HG02623 (cell line): ENCODE measurements at regions not wholly inside any gene's neighbourhood (a gene's known extent, or its start where the extent isn't known, plus 50 kb on each side); places are given as distances from the start of the nearest gene placed in this dataset.

ENCODE experiments used
- ATAC-seq: cut with Tn5 transposase; IDR thresholded peaks from one replicate; pipeline ENCODE4 v1.9.1; 2021; ENCODE audit warnings: moderate library complexity; ENCODE audit not compliant: unreplicated experiment

DNA sequence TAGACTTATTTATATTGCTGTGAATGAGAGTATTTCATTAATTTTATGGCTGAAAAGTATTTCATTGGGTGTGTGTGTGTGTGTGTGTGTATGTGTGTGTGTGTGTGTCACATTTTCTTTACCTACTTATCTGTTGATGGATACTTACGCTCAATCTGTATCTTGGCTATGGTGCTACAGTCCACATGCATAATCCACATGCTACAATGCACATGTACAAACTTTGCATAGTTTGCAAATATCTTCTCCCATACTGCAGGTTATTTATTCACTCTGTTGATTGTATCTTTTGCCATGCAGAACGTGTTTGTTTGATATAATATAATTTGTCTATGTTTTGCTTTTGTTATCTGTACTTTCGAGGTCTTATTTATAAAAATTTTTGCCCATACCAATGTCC, 167.8 kb downstream of the RAB28 start:
- ATAC-seq: no peak

GRCh38 chr4:13313856-13314255, 170.3 kb downstream of the RAB28 start:
- no peak for ATAC-seq

- ATAC-seq: no peak
Measured at GRCh38 chr4:13312264-13312663, 171.9 kb downstream of the RAB28 start.

- no peak for ATAC-seq
Measured at GRCh38 chr4:13309751-13310150, 174.4 kb downstream of the RAB28 start.

- no peak for ATAC-seq
Measured at GRCh38 chr4:13306356-13306755, 177.8 kb downstream of the RAB28 start.

GRCh38 chr4:13302876-13303275, 181.3 kb downstream of the RAB28 start:
- ATAC-seq: no peak

DNA sequence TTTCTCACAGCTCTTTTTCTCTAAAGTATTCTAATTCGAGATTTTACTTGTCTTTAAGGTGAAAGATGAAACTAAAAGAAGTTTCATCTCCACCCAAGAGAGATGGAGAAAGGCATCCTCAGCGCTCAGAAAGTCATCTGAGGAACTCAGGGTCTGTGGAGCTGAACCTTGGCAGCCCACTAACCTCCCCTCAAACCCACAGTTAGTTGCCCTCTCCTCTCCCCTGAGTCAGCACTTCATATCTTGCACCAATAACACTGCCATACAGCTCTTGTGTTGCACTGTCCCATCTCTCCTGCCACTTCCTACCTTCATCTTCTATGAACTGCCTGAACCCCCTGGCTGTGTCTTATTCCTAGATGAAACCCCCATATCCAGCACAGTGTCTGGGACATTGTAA, 184.8 kb downstream of the RAB28 start:
- ATAC-seq: no peak

DNA sequence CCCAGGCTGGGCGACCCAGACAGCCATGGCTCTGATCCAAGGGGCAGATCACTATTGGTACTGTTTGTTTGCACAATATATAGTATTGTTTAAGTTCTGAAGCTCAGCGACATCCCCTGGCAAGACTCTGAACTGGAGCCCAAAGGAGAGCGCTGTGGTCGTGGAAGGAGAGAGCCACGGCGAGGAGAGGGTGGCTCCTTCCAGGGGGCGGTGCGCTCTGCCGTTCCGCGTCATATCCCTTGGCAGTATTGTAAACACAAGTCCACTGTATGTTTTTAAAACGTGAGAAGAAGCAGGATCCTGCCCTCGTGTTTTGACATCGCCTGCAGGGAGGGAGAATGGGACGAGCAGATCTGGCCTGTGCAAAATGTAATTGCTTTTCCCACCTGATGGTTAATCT, 185.5 kb downstream of the RAB28 start:
- no peak for ATAC-seq

DNA sequence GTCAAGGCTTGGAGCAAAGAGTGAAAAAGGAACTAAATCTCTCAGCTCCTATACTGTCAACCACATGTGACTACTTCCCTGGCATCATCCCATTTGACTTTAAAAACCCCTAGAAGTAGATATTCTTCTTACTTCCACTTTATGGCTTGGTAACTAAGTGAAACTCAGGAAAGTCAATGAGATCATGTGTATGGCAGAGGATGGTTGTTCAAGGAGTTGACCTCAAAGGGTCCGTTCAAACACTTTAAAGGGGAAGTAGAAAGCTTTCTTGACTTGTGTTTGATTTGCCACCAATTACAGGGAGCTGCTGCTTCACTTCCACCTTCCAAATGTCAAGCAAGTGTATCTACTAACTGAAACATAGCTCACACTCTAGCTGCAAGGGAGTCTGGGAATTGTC, 187.2 kb downstream of the RAB28 start:
- ATAC-seq: no peak

DNA sequence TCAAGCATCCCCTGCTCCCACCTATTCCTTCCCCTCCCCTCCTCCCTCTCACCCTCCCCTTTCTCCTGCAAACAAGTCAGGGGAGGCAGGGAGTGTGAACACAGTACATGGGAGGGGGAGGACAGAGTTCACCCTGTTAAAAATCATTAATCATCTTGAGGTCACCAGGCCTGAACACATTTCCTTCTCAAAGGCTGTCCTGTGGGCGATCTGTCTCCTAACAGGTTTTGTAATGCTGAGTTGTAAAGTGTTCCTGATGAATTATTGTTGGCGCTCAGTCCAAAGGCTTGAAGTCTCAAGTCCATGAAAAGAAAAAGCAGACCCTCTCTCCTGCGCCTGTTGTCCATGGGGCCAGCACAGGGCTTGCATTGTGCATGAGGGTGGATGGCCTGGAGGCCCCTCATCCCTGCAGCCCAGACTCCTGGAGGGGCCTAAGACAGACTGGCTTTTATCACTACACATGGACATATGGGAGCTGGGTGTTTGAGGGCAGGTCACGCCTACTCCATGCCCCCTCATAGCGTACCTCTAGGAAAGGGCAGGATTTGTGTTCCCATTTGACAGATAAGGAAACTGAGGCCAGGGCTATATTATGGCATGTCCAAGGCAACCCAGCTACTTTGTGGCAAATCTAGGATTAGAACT, 189.1 kb downstream of the RAB28 start:
- no peak for ATAC-seq

DNA sequence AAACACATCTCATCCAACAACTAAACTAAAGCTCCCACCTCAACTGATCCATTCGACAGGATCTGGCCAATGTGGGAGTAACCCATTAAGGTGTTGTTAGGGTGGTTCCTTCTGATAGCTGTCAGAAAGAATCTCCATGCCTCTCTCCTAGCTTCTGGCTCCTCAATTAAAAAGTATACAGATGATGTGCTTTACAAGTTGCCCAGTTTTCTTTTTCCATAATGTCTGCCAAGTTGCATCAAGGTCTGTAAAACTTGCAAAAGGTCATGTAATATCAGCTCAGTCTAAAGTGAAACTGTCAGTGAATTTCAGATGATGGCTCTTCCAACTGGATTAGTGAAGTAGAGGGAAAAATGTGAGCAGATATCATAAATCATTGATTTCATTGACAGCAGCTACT, 191.8 kb downstream of the RAB28 start:
- no peak for ATAC-seq

DNA sequence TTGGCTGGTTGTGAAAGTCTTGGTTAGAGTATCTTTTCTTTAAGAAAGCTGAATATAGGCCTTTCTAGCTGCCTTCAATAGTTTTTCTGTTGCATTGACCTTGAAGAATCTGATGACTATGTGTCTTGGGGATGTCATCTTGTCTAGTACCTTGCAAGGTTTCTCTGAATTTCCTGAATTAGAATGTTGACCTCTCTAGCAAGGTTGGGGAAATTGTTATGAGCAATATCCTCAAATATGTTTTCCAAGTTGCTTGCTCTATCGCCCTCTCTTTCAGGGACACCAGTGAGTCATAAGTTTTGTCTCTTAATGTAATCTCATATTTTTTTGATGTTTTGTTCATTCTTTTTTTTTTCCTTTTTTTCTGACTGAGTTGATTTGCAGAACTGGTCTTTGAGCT, 194.7 kb downstream of the RAB28 start:
- no peak for ATAC-seq

GRCh38 chr4:13285336-13285735, 198.8 kb downstream of the RAB28 start:
- ATAC-seq: no peak

GRCh38 chr4:13284932-13285331, 199.2 kb downstream of the RAB28 start:
- ATAC-seq: no peak

- ATAC-seq: no peak
Measured at GRCh38 chr4:13276357-13276756, 207.8 kb downstream of the RAB28 start.

- ATAC-seq: no peak
Measured at GRCh38 chr4:13268703-13269102, 215.4 kb downstream of the RAB28 start.

DNA sequence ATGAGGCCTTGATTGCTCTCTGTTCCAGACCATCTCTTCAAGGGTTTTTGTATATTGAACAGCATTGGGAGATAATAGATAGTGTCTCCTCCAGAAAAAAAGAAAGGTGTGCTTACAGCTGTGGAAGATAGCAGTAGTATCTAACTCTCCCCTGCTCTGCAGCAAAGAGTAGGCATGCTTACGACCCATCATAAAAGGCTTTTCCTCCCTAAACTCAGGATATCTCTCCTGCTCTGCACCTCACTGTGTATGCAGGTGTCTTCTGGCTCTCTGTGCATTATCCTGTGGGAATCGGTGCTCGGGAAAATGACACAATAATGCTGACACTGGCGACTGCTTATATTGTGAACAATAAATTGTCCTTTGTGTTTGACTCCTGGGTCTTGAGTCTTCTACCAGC, 216.0 kb downstream of the RAB28 start:
- ATAC-seq: no peak

DNA sequence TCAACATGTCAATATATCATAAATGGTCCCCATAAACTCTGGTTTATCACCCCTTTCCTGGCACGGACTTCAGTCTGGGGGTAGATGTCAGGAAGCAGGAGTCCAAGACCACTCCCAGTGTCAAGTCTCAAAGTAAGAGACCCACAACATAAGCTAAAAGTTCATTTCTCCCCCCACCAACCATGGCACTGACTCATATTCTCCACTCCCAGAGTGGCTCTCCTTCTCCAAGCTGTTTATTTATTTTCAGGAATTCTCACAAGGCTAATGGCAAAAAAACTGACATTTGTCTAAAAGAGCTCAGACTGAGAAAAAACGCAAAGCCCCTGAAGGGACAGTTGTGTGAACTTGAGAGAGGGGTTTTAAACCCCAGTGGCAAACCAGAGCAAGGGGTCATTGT, 217.0 kb downstream of the RAB28 start:
- ATAC-seq: no peak

GRCh38 chr4:13266687-13267086, 217.5 kb downstream of the RAB28 start:
- ATAC-seq: no peak

- no peak for ATAC-seq
Measured at GRCh38 chr4:13263967-13264525, 220.1 kb downstream of the RAB28 start.

DNA sequence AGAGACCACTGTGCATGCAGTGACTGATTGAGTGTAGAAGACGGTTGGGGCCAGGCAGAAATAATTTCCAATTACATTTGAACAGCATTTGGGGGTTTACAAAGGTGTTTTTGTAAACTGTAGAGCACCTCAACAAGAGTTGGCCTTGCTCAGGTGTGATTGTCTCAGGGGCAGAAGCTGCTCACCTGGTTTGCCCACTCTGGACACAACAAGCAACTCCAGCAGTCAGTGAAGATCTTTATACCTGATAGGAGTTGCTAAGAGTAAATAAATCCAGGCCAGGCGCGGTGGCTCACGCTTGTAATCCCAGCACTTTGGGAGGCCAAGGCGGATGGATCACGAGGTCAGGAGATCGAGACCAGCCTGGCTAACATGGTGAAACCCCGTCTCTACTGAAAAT, 221.3 kb downstream of the RAB28 start:
- no peak for ATAC-seq

DNA sequence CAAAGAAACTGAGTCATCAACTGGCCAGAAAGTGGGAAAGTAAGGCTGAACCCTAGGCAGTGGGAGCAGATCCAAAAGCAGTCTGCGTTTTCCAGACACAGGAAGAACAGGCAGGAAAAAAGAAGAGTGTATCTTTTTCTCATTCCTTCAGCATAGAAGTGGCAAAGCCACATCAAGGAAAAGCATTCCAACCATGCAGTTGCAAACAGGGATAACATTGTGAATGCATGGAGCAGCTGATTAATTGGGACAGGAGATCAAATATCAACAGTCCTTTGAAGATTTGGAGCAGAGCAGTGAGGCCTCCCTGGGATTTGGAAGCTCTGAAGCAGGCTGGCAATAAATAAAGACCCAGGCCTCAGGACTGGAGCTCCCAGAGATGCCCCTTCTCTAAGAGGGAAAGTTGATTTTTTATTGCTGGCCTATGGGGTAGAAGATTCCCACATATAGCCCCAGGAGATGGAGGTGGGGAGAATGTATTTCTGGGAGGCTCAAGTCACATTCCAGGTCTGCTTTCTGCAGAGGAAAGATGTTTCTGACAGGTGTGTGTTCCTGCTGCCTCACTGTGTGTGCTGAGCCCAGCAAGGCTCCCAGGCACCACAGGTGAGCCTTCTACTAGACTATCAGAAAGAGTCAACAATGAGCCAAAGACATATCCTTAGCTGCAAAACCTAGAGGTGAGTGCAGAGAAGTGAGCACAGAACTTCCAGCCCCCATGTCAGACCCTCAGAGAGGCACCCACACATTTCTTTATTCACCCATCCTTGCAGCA, 222.5 kb downstream of the RAB28 start:
- no peak for ATAC-seq
